Stimulated activated CD4-positive, alpha-beta T cell treated with anti-CD3 and anti-CD28 coated beads, Interleukin-12 subunit alpha, Interleukin-12 subunit beta, amount 100 ng/mL, for 4 hours (primary cell): ENCODE measurements at regions not wholly inside any gene's neighbourhood (a gene's known extent, or its start where the extent isn't known, plus 50 kb on each side); places are given as distances from the start of the nearest gene placed in this dataset.
"Not testable (repeated sequence)": the region's sequence is repeated elsewhere in the genome, so short reads cannot be mapped to it uniquely, and the experiment has no call there.

Source experiments
- DNase-seq: peaks from one replicate; pipeline ENCODE4 v3.0.0-alpha.2; 2020

GRCh38 chr3:128549283-128550112, 56.5 kb upstream of the GATA2 start:
- no peak for DNase-seq

GRCh38 chr3:128548426-128549282, 55.7 kb upstream of the GATA2 start:
- no peak for DNase-seq

- DNase-seq, result no peak
Measured at GRCh38 chr3:128548021-128548420, 55.0 kb upstream of the GATA2 start.

GRCh38 chr3:128547368-128547987, 54.5 kb upstream of the GATA2 start:
- DNase-seq, result no peak

GRCh38 chr3:128546646-128547045, 53.6 kb upstream of the GATA2 start:
- DNase-seq, result no peak

- DNase-seq, result no peak
Measured at GRCh38 chr3:128545120-128545752, 52.2 kb upstream of the GATA2 start.

- no peak for DNase-seq
Measured at GRCh38 chr3:128544190-128544589, 51.2 kb upstream of the GATA2 start.

- not testable (repeated sequence) for DNase-seq
Measured at GRCh38 chr3:128543570-128544174, 50.7 kb upstream of the GATA2 start.
